Heart right ventricle (tissue), 16 donors: ENCODE measurements at regions not wholly inside any gene's neighbourhood (a gene's known extent, or its start where the extent isn't known, plus 50 kb on each side); places are given as distances from the start of the nearest gene placed in this dataset.

ENCODE experiments used
- ATAC-seq, 8 donors: fragments of 200-7000 bp; cut with Tn5 transposase; one replicate each; pipeline ENCODE4 v1.9.1; 2020; ENCODE audit warnings: mild to moderate bottlenecking in 8 of 8, moderate library complexity in 8 of 8, moderate number of reproducible peaks in 1 of 8
- DNase-seq, 2 donors: peaks; one replicate each; pipeline ENCODE4 v3.0.0-alpha.2; 2020
- H3K27ac ChIP-seq, 10 donors: fragments of 200-600 bp; sonication (generic) in 2 of 10; one replicate each; pipeline versions ENCODE4 v1.5.0 to v1.8.0; 2020 to 2022; ENCODE audit warnings: mild to moderate bottlenecking in 3 of 10
- H3K27me3 ChIP-seq, 7 donors: fragments of 200-600 bp; one replicate each; pipeline ENCODE4 v1.8.0; 2021 to 2022; ENCODE audit warnings: mild to moderate bottlenecking in 2 of 7
- H3K36me3 ChIP-seq, 9 donors: fragments of 200-600 bp; sonication (generic) in 1 of 9; one replicate each; pipeline versions ENCODE4 v1.5.0 to v1.8.0; 2020 to 2022; ENCODE audit warnings: mild to moderate bottlenecking in 2 of 9
- H3K4me1 ChIP-seq, 9 donors: fragments of 200-600 bp; sonication (generic) in 1 of 9; one replicate each; pipeline versions ENCODE4 v1.5.0 to v1.8.0; 2020 to 2022; ENCODE audit warnings: mild to moderate bottlenecking in 4 of 9
- H3K4me3 ChIP-seq, 10 donors: fragments of 200-600 bp; sonication (generic) in 2 of 10; one replicate each; pipeline versions ENCODE4 v1.5.0 to v1.8.0; 2020 to 2022; ENCODE audit warnings: mild to moderate bottlenecking in 7 of 10, moderate library complexity in 2 of 10
- H3K9me3 ChIP-seq, 11 donors: fragments of 200-600 bp in 10 of 11; sonication (generic) in 2 of 11; one replicate each; pipeline versions ENCODE4 v1.5.0 to v1.8.0; 2013 to 2022; ENCODE audit warnings: mild to moderate bottlenecking in 2 of 11, control low read depth in 1 of 11, moderate library complexity in 1 of 11
- WGBS, 2 donors: extraction: QIAGEN DNeasy Blood & Tissue Kit; methylation state at CpG; one replicate each; pipeline ENCODE4 v1.1.7; 2013; ENCODE audit warnings: inconsistent platforms in 1 of 2; 5-methylcytosine and 5-hydroxymethylcytosine counted together
- intact Hi-C, 10 donors: fragments of 100-400 bp; cut with DNase I; formaldehyde crosslinking; loops; one replicate each; pipeline versions ENCODE4 v1.11.1 to v1.14.2; 2022
- TF ChIP-seq, protein P1 (sequence below), 9 donors: fragments of 200-600 bp; sonication (generic) in 2 of 9; IDR thresholded peaks; one replicate each; pipeline versions ENCODE4 v1.5.0 to v1.8.0; 2021 to 2022; ENCODE audit warnings: antibody characterized with exemption in 9 of 9, mild to moderate bottlenecking in 5 of 9, moderate library complexity in 1 of 9
- donor health status: Arrhythmogenic right ventricular cardiomyopathy.
- donor health status: ischemic (EF 13 %, LVEDD 7.1; RV severe dilation, severe dysfunction).
- donor health status: healthy with polysubstance abuse.
- donor health status: DM: no; HTN: yes; CAD: no.
- donor health status: DM: no; HTN: no; CAD: no.
- donor health status: ischemic (EF 25% LVEDD 6.9; RV normal size, moderate dysfunction).
- donor health status: ischemic (EF 25% LVEDD 5.7; RV mildly dilated, moderate dysfunction).
- donor health status: healthy.
- donor health status: DM: yes; HTN: yes; CAD: no.
- donor health status: Ischemic cardiomyopathy.
- donor health status: ischemic (EF 35%, LVEDD 5.7; RV mildly dilated, moderate dysfunction).
- donor health status: nonischemic (EF 11% LVEDD 7.7; RV severe dilation, severe dysfunction).
- donor health status: DM: yes; HTN: yes; CAD: no.
- donor health status: PGD.
- donor health status: ischemic (EF 29% LVEDD 5.4; RV normal size, mild dysfunction).
- donor health status: nonischemic (EF 23%, LVEDD 6.1; RV moderate dilation, normal function).

DNA sequence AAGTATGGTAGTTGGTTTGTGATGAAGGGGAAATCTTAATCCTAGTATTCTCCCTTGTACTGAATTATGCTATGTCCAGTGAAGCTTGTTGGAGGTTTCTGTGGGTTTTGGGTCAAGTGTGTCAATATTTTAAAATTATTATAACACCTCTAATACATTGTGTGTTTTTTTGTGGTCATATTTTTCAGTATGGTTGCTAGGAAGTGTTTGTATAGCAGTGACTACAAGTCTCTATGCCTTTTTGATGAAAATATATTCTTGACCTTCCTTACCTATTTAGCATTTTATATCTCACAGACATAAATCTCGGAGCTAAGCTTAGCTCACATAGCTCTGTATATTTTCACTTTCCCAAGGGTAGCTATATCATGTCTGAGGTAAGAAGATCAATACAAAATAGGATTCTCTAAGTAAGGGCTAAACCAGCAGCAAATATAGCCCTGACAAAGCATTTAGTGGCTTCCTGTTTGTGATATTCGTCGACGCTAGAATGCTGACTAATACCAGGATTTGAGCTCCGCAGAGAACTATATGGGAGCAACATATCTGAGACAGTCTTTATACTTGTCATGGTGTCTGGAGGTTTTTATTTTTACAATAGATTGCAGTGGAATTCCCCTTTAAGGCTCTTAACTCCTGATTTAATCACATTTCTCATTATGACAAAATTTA lies 82.3 kb downstream of the MACIR start:
- H3K4me1 ChIP-seq = no peaks in the 10 kb centered on the region
- ATAC-seq (no peak), DNase-seq (no peak)
- intact Hi-C loops = no loop called here
- TF ChIP-seq, protein P1, sequence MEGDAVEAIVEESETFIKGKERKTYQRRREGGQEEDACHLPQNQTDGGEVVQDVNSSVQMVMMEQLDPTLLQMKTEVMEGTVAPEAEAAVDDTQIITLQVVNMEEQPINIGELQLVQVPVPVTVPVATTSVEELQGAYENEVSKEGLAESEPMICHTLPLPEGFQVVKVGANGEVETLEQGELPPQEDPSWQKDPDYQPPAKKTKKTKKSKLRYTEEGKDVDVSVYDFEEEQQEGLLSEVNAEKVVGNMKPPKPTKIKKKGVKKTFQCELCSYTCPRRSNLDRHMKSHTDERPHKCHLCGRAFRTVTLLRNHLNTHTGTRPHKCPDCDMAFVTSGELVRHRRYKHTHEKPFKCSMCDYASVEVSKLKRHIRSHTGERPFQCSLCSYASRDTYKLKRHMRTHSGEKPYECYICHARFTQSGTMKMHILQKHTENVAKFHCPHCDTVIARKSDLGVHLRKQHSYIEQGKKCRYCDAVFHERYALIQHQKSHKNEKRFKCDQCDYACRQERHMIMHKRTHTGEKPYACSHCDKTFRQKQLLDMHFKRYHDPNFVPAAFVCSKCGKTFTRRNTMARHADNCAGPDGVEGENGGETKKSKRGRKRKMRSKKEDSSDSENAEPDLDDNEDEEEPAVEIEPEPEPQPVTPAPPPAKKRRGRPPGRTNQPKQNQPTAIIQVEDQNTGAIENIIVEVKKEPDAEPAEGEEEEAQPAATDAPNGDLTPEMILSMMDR (IDR thresholded peaks at IDR 0.05) = no peak
- H3K9me3 ChIP-seq = peaks cover 0 to 11% (median 0%) of the 10 kb centered on the region in 11 donors
- H3K4me3 ChIP-seq = no peak overlapping the region
- no peak overlapping the region for H3K27ac ChIP-seq
- H3K27me3 ChIP-seq = no peaks in the 10 kb centered on the region
- no peaks in the 10 kb centered on the region for H3K36me3 ChIP-seq
- WGBS, 2 donors = 62 to 76% methylated on average over 5 of the region's 5 CpGs

DNA sequence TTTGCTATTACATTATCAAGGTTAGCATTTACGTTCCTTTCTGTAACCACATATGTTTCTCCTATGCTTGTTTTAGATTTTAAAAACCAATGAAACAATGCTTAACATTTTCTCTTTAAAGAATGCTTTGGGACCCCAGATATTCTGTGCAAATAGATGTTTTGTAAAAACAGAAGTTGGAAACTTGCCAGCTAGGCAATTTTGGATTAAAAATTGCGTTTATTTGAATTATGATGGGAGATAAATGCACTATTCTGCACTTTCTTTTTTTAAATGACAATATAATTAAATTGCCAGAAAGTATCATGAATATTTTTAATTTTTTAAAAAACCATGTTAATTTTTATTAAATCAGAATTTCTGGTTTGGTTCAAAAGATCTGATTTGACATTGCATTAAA lies 81.6 kb downstream of the MACIR start:
- 92 to 93% methylated on average over 2 of the region's 2 CpGs for WGBS, 2 donors

DNA sequence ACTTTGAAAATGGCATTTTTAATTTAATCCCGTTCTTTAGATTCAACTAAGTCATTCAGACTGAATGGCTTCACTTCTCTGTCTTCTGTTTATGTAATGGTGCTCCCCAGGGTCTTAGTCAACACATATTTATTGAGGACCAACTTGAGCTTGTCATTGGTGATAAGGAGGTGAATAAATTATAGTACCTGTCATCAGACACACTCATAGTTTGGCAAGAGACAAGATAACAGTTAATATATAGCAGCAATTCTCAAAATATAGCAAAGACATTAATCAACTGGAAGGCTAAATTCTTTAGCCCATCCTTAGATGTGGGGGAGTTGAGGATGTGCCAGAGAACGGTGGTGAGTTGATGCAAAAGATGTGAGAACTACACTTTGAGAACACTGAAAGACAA lies 78.4 kb downstream of the MACIR start:
- intact Hi-C loops = no loop called here
- TF ChIP-seq, protein P1 (IDR thresholded peaks at IDR 0.05) = no peak
- H3K9me3 ChIP-seq = peaks cover 0 to 6% (median 0%) of the 10 kb centered on the region in 11 donors
- H3K27ac ChIP-seq = no peak overlapping the region
- no peaks in the 10 kb centered on the region for H3K36me3 ChIP-seq
- 63 to 70% methylated on average over 2 of the region's 2 CpGs for WGBS, 2 donors
- DNase-seq = no peak
- no peaks in the 10 kb centered on the region for H3K27me3 ChIP-seq
- H3K4me1 ChIP-seq = no peaks in the 10 kb centered on the region
- no peak overlapping the region for H3K4me3 ChIP-seq
- no peak for ATAC-seq

More for the DNA sequence above, 81.6 kb downstream of the MACIR start:
- TF ChIP-seq, protein P1 (IDR thresholded peaks at IDR 0.05) = no peak
- H3K4me1 ChIP-seq = no peaks in the 10 kb centered on the region
- ATAC-seq = no peak
- H3K27ac ChIP-seq = no peak overlapping the region
- intact Hi-C loops = no loop called here
- no peak for DNase-seq
- H3K9me3 ChIP-seq = peaks cover 0 to 11% (median 0%) of the 10 kb centered on the region in 11 donors
- H3K36me3 ChIP-seq = no peaks in the 10 kb centered on the region
- H3K27me3 ChIP-seq = no peaks in the 10 kb centered on the region
- no peak overlapping the region for H3K4me3 ChIP-seq

DNA sequence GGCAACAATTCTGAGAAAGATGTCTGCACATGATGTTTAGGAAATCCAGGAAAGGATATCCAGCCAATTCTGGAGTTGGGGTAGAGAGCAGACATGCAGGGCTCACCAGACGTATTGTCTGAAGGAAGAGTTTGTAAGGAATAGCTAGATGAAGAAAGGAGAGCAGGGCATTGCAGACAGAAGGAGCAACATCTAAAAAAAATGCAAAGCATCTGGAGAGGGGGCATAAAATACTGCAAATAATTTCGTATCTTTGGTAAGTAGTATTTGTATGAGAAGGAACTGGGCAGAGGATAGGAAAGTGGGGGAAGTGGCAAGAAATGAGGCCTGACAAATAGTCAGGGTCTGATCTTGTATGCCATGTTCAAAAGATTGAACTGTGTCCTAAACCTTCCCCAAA lies 74.8 kb downstream of the MACIR start:
- Histone ChIP-seq H3K4me3 (no peak overlapping the region), H3K27ac (no peak overlapping the region), H3K36me3 (no peaks in the 10 kb centered on the region), H3K27me3 (no peaks in the 10 kb centered on the region), H3K4me1 (no peaks in the 10 kb centered on the region), H3K9me3 (no peaks in the 10 kb centered on the region)
- intact Hi-C loops = no loop called here
- TF ChIP-seq, protein P1 (IDR thresholded peaks at IDR 0.05) = no peak
- DNase-seq = no peak
- ATAC-seq = no peak
- WGBS, 2 donors = 68 to 72% methylated on average over 2 of the region's 2 CpGs
